GM12875 (cell line): ENCODE measurements at regions not wholly inside any gene's neighbourhood (a gene's known extent, or its start where the extent isn't known, plus 50 kb on each side); places are given as distances from the start of the nearest gene placed in this dataset.

Source experiments
- H3K4me3 ChIP-seq: one replicate; pipeline ENCODE4 v1.5.1; 2011; ENCODE audit warnings: low read depth, low read length, control low read depth
- TF ChIP-seq, protein P1 (sequence below): IDR thresholded peaks from 2 replicates; pipeline ENCODE4 v1.5.1; 2011; ENCODE audit warnings: low read depth, mild to moderate bottlenecking, control low read depth, inconsistent platforms, low read length, moderate library complexity, borderline replicate concordance; ENCODE audit not compliant: insufficient read depth

DNA sequence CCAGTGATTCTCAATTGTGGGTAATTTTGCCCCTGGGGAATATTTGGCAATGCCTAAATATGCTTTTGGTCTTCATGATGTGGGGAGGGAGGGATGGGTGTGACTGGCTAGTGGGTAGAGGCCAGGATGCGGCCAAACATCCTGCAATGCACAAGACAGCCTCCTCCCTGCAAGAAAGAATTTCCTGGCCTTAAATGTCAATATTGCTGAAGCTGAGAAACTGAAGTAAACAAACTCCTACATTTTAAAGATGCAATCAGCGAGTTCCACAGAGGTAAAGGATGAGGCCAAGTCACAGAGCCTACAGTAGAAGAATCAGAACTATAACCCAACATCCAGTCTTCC, 272.9 kb upstream of the EPHA4 start:
- no peak overlapping the region for H3K4me3 ChIP-seq
- TF ChIP-seq, protein P1, sequence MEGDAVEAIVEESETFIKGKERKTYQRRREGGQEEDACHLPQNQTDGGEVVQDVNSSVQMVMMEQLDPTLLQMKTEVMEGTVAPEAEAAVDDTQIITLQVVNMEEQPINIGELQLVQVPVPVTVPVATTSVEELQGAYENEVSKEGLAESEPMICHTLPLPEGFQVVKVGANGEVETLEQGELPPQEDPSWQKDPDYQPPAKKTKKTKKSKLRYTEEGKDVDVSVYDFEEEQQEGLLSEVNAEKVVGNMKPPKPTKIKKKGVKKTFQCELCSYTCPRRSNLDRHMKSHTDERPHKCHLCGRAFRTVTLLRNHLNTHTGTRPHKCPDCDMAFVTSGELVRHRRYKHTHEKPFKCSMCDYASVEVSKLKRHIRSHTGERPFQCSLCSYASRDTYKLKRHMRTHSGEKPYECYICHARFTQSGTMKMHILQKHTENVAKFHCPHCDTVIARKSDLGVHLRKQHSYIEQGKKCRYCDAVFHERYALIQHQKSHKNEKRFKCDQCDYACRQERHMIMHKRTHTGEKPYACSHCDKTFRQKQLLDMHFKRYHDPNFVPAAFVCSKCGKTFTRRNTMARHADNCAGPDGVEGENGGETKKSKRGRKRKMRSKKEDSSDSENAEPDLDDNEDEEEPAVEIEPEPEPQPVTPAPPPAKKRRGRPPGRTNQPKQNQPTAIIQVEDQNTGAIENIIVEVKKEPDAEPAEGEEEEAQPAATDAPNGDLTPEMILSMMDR: no peak

DNA sequence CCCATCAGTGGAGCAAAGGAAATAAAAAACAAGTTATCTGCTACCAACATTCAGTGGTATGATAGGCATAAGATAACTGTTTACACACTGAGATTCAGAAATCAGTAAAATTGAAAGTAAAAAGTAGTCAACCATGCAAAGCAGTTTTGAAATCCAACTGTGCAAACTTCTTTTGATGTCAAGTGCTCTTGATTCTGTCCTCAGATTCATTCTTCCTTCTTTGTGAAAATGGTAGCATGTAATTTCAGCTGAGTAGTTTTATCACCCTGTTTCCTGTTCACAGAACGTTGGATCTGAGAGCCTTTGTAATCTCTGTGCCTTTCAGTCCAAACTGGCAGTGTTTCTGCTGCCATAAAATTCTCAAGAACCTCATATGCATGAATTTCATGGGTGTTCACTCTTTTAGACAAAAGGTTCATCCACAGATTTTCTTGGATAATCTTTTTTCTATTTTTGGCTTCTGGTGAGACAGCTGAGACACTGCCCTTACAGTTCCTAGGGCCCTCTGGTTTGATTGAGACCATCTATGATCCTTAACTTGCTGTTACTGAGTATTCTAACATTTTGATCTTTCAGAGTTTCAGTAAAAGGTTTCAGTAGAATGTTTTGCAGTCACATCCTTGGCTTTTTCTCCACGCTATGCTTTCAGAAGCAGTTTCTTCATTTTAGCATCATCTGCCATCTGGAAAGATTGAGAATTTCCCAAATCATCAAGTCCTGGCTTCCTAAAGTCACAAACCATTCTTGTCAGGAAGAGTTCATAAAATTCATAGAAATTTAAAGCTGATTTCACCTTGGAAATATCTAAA, 272.3 kb upstream of the EPHA4 start:
- no peak overlapping the region for H3K4me3 ChIP-seq
- TF ChIP-seq, protein P1: no peak

DNA sequence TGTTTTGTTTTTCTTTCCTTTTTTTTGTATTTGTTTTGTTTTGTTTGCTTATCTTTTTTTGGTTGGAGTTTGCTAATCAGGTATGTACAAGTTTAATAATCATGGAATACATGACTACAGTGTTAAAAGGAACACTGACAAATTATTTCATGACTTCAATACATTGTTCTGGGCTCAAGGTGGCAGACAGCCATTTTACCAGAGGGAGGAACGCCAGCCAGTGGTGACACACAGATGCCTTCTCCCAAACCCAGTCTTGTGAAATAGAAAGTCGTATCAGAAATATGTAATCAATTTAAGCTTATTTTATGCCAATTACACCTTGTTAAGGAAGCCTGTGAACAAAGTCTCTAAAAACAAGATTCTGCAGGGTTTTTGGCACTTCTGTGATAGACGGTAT, 264.0 kb upstream of the EPHA4 start:
- TF ChIP-seq, protein P1: no peak

DNA sequence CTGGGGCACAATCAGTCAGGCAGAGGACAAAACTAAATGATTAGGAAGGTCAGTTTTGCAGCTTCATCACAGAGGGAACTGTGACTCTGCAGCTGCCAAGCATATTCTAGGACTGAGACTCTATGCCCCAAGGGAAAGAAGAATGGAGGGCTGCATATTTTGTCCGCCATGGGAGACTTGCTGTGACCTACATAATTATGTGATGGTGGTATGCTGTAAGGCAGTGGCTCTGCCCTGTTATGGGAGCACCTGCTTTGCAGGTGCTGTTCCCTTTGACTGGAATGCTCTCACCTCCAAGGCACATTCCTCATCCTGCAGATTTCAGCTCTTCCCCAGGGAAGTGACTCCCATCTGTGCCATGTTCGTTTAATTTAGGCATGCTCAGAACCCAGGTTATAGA, 261.9 kb upstream of the EPHA4 start:
- H3K4me3 ChIP-seq: no peak overlapping the region
- TF ChIP-seq, protein P1: no peak

More for the DNA sequence above, 264.0 kb upstream of the EPHA4 start:
- H3K4me3 ChIP-seq: no peak overlapping the region

DNA sequence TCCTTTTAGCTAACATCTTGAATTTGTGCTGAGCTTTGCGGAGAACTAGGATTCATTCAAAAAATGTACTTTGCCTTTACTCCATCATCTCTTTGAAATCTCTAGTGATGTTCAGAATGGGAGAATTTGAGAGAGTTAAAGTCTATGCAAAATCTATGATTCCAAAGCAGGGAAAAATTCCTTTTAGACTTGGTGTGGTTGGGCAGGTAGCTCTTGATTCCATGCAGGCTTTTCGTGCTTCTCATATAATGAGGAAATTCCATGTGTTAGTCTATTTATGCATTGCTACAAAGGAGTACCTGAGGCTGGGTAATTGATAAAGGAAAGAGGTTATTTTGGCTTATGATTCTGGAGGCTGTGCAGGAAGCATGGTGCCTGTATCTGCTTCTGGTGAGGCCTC, 258.9 kb upstream of the EPHA4 start:
- no peak overlapping the region for H3K4me3 ChIP-seq
- TF ChIP-seq, protein P1: no peak

DNA sequence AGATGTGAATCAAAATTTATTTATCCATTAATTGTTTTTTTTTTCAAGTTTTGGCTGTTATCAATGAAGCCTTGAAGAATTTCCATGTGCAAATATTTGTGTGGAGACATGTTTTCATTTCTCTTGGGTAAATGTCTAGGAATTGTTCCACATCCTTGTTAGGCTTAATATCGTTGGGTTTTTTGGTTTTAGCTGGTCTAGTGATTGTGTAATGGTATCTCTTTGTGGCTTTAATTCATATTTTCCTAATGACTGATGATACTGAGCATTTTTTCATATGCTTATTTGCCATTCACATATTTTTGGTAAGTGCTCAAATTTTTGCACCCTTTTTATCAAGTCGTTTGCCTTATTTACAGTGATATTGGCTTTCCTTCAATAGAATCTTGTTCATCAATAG, 250.3 kb upstream of the EPHA4 start:
- TF ChIP-seq, protein P1: no peak
- H3K4me3 ChIP-seq: no peak overlapping the region

DNA sequence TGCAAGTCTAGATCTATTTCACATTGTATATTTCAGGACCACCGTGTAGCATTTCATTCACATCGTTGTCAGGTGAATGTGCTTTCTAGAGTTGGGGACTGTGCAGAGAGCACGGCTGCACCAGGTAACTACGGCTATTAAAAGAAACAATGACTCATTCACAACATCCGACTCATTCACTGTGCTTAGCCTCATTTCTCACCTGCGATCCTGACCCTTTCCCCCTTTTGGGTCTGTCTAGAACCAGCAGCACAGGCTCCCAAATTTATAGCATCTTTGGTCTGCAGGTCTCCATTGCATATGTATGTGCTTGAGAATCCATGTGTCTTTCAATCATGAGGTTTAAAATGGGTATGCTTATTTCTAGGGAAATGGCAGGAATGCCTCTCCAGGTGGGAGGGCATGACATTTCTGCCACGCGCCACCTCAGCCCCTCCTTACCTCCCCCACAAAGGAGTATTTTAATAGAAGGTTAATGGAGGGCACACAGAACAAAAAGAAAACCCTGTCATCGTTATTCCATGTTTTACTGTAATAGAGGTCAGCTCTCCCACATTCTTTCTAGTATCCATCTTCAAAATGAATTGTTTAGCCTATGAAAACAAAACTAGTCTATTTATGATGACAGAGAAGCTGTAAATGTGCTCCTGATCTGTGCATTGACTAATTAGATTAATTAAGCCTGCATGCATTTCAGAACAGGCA, 246.7 kb upstream of the EPHA4 start:
- TF ChIP-seq, protein P1: no peak
- no peak overlapping the region for H3K4me3 ChIP-seq
